Activated CD8-positive, alpha-beta T cell treated with anti-CD3 and anti-CD28 coated beads, Interleukin-2, amount 10 ng/mL, durations not matched to agents 7 days and 5 days (primary cell): ENCODE measurements at regions not wholly inside any gene's neighbourhood (a gene's known extent, or its start where the extent isn't known, plus 50 kb on each side); places are given as distances from the start of the nearest gene placed in this dataset.
"Not testable (repeated sequence)": the region's sequence is repeated elsewhere in the genome, so short reads cannot be mapped to it uniquely, and the experiment has no call there.

ENCODE experiments used
- ATAC-seq: fragments of 150-1000 bp; cut with Tn5 transposase; one replicate; pipeline ENCODE4 v1.10.0; 2021; ENCODE audit warnings: moderate library complexity
- CTCF ChIA-PET: fragments of 350-600 bp; sonication (Branson Sonifier 250); formaldehyde crosslinking; loops from one replicate; lab custom pipeline; 2021; ENCODE audit warnings: antibody characterized with exemption; lab: Charles Lee
- POLR2A ChIA-PET: fragments of 350-600 bp; sonication (Branson Sonifier 250); formaldehyde crosslinking; loops from one replicate; lab custom pipeline; 2021; ENCODE audit warnings: antibody characterized with exemption; lab: Charles Lee
- DNase-seq: peaks from one replicate; pipeline ENCODE4 v3.0.0-alpha.2; 2020
- H3K27ac Mint-ChIP-seq: one replicate; pipeline ENCODE4 v1.8.0; 2021; ENCODE audit warnings: mild to moderate bottlenecking, mixed read lengths
- H3K27me3 Mint-ChIP-seq: one replicate; pipeline ENCODE4 v1.8.0; 2021; ENCODE audit warnings: low read depth, mixed read lengths
- H3K36me3 Mint-ChIP-seq: one replicate; pipeline ENCODE4 v1.8.0; 2021; ENCODE audit warnings: low read depth, mixed read lengths
- H3K4me1 Mint-ChIP-seq: one replicate; pipeline ENCODE4 v1.8.0; 2021; ENCODE audit warnings: low read depth, mixed read lengths
- H3K4me3 Mint-ChIP-seq: one replicate; pipeline ENCODE4 v1.8.0; 2021; ENCODE audit warnings: mild to moderate bottlenecking, mixed read lengths
- H3K9me3 Mint-ChIP-seq: one replicate; pipeline ENCODE4 v1.8.0; 2022; ENCODE audit warnings: mixed read lengths; ENCODE audit not compliant: insufficient read depth

DNA sequence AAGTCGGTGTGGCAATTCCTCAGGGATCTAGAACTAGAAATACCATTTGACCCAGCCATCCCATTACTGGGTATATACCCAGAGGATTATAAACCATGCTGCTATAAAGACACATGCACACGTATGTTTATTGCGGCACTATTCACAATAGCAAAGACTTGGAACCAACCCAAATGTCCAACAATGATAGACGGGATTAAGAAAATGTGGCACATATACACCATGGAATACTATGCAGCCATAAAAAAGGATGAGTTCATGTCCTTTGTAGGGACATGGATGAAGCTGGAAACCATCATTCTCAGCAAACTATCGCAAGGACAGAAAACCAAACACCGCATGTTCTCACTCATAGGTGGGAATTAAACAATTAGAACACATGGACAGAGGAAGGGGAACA, 80.6 kb upstream of the ST3GAL5 start:
- CTCF ChIA-PET, H3K27me3 Mint-ChIP-seq, H3K36me3 Mint-ChIP-seq, H3K4me3 Mint-ChIP-seq, DNase-seq, H3K27ac Mint-ChIP-seq, ATAC-seq, H3K4me1 Mint-ChIP-seq, POLR2A ChIA-PET: not testable (repeated sequence)
- peaks cover 12% of the 10 kb centered on the region for H3K9me3 Mint-ChIP-seq

DNA sequence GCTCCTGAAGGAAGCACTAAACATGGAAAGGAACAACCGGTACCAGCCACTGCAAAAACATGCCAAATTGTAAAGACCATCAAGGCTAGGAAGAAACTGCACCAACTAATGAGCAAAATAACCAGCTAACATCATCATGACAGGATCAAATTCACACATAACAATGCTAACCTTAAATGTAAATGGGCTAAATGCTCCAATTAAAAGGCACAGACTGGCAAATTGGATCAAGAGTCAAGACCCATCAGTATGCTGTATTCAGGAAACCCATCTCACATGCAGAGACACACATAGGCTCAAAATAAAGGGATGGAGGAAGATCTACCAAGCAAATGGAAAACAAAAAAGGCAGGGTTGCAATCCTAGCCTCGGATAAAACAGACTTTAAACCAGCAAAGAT, 77.0 kb upstream of the ST3GAL5 start:
- DNase-seq, CTCF ChIA-PET, POLR2A ChIA-PET, ATAC-seq, H3K27me3 Mint-ChIP-seq, H3K9me3 Mint-ChIP-seq, H3K4me3 Mint-ChIP-seq, H3K27ac Mint-ChIP-seq: not testable (repeated sequence)
- peaks cover 12% of the 10 kb centered on the region for H3K4me1 Mint-ChIP-seq
- peaks cover 13% of the 10 kb centered on the region for H3K36me3 Mint-ChIP-seq

DNA sequence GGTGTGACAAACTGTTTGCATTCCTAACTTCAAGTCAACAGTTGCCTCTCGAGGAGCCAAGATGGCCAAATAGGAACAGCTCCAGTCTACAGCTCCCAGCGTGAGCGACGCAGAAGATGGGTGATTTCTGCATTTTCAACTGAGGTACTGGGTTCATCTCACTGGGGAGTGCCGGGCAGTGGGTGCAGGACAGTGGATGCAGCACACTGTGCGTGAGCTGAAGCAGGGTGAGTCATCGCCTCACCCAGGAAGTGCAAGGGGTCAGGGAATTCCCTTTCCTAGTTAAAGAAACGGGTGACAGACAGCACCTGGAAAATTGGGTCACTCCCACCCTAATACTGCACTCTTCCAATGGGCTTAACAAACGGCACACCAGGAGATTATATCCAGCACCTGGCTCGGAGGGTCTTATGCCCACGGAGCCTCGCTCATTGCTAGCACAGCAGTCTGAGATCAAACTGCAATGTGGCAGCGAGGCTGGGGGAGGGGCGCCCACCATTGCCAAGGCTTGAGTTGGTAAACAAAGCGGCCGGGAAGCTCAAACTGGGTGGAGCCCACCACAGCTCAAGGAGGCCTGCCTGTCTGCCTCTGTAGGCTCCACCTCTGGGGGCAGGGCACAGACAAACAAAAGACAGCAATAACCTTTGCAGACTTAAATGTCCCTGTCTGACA, 75.1 kb upstream of the ST3GAL5 start:
- H3K9me3 Mint-ChIP-seq, CTCF ChIA-PET, ATAC-seq, DNase-seq, H3K27me3 Mint-ChIP-seq, H3K27ac Mint-ChIP-seq, H3K4me3 Mint-ChIP-seq, POLR2A ChIA-PET: not testable (repeated sequence)
- Mint-ChIP-seq H3K36me3 (peaks cover 13% of the 10 kb centered on the region), H3K4me1 (peaks cover 12% of the 10 kb centered on the region)

DNA sequence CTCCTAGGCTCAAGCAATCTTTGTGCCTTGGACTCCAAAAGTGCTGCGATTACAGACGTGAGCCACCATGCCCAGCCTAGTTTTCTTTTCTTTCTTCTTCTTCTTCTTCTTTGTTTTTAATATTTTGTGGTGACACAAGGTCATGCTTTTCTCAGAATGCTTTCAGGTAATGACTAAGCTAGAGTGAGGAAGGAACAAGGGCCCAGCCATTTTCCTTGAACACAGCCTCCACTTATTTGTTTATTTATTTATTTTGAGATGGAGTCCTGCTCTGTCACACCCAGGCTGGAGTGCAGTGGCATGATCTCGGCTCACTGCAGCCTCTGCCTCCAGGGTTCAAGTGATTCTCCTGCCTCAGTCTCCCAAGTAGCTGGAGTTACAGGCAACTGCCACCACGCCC, 74.3 kb upstream of the ST3GAL5 start:
- Mint-ChIP-seq H3K4me3 (no peak overlapping the region), H3K36me3 (peaks cover 13% of the 10 kb centered on the region), H3K27ac (no peak overlapping the region), H3K4me1 (peaks cover 12% of the 10 kb centered on the region), H3K9me3 (peaks cover 6% of the 10 kb centered on the region), H3K27me3 (peaks cover 7% of the 10 kb centered on the region)
- DNase-seq (no peak), ATAC-seq (no peak)
- ChIA-PET CTCF (interaction anchor here (1.6 kb wide), 1 partner anchor 116 kb away, joined by 3 read pairs; no protein-coding TSS in a partner anchor), POLR2A (no interaction called here)

DNA sequence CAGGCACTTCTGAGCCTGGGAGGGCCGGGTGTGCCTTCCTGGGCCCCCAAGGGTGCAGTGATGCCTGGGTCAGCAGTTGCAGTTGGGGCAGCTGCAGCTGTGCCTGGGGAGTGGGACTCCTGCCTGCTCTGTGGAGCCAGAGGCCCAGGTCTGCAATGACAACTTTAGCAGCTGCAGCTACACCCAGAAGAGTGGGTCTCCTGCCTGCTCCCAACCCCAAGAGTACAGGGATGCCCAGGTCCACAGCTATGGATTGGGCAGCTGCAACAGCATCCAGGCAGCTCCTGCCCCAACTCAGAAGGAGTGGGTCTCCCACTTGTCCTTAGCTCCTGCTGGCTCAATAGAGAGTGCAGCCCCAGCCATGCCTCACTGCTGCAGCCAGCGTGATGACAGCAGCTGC, 73.0 kb upstream of the ST3GAL5 start:
- peaks cover 7% of the 10 kb centered on the region for H3K27me3 Mint-ChIP-seq
- H3K36me3 Mint-ChIP-seq: peaks cover 11% of the 10 kb centered on the region
- CTCF ChIA-PET: interaction anchor here (0.8 to 1.6 kb wide), 4 partner anchors 33 to 135 kb away, joined by 3 read pairs; partner anchors contain the start of gene ST3GAL5
- no peak for DNase-seq
- no peak overlapping the region for H3K27ac Mint-ChIP-seq
- ATAC-seq: no peak
- H3K4me1 Mint-ChIP-seq: peaks cover 12% of the 10 kb centered on the region
- H3K4me3 Mint-ChIP-seq: no peak overlapping the region
- POLR2A ChIA-PET: interaction anchor here (0.7 kb wide), 1 partner anchor 98 kb away, joined by 4 read pairs; no protein-coding TSS in a partner anchor
- H3K9me3 Mint-ChIP-seq: peaks cover 6% of the 10 kb centered on the region

DNA sequence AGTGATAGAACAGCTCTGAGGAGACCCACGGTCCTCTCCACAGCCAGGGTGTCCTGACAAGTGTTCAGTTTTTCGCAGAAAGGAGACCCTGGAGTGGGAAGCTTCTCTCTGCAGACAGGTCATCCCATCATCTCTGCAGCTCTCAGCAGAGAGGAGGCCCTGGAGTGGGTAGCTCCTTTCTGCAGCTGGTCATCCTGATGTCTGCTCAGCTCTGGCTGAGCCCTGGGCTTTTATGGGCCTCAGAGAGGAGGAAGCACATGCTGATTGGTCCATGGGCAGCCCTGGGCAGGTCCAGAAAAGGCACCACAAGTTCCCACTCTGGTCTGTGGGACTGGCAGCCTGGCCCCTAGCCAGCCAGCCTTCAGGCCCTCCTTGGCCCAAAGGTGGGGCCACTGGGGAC, 72.3 kb upstream of the ST3GAL5 start:
- ChIA-PET POLR2A (interaction anchor here (0.7 kb wide), 1 partner anchor 97 kb away, joined by 4 read pairs; no protein-coding TSS in a partner anchor), CTCF (interaction anchor here (0.8 to 1.4 kb wide), 3 partner anchors 33 to 133 kb away, joined by 3 read pairs; partner anchors contain the start of gene ST3GAL5)
- H3K4me3 Mint-ChIP-seq: no peak overlapping the region
- no peak overlapping the region for H3K27ac Mint-ChIP-seq
- ATAC-seq: no peak
- H3K36me3 Mint-ChIP-seq: peaks cover 11% of the 10 kb centered on the region
- H3K27me3 Mint-ChIP-seq: peaks cover 5% of the 10 kb centered on the region
- no peak for DNase-seq
- H3K9me3 Mint-ChIP-seq: peaks cover 6% of the 10 kb centered on the region
- peaks cover 12% of the 10 kb centered on the region for H3K4me1 Mint-ChIP-seq

DNA sequence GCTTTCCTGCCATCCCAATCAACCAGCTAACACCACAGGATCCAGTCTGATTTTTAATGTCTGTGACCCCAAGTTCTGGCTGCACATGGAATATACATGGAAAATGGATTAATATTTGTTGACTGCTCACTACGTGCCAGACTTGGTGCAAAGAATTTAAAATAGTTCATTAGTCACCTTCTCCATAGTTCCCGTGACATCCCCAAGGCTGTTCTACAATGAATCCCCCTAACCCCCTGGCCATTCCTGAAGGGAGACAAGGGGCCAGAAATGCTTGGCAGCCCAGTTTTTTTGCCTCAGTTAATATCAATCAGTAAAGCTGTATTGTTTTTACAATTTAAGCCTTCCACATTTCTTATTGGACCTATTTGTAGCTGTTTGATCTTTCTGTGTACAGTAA, 71.0 kb upstream of the ST3GAL5 start:
- Mint-ChIP-seq H3K9me3 (peaks cover 6% of the 10 kb centered on the region), H3K27me3 (peaks cover 2% of the 10 kb centered on the region), H3K4me3 (no peak overlapping the region), H3K36me3 (peaks cover 7% of the 10 kb centered on the region), H3K4me1 (peaks cover 12% of the 10 kb centered on the region), H3K27ac (no peak overlapping the region)
- POLR2A ChIA-PET: no interaction called here
- DNase-seq (no peak), ATAC-seq (no peak)
- CTCF ChIA-PET: no interaction called here

DNA sequence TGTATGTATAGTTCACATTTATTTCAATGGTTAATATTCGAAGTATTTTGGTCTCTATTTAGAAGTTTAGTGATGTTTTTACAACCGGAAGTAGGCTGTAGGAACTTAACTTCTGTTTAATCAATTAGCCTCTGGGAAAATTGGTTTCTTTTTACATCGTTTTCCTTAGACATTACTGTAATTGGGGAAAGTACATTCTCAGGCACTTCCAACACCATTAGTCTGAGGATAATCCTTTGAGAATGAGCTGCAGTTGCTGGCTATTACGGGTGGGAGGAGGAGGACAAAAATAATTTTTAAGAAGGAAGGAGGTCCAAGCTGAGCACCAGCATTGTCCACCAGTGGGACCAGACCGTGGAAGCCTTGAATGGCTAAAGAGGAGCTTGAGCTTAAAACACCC, 70.4 kb upstream of the ST3GAL5 start:
- Mint-ChIP-seq H3K9me3 (peaks cover 6% of the 10 kb centered on the region), H3K4me3 (no peak overlapping the region), H3K4me1 (peaks cover 12% of the 10 kb centered on the region), H3K27me3 (peaks cover 2% of the 10 kb centered on the region), H3K36me3 (peaks cover 6% of the 10 kb centered on the region), H3K27ac (no peak overlapping the region)
- POLR2A ChIA-PET: no interaction called here
- no peak for DNase-seq
- CTCF ChIA-PET: no interaction called here
- no peak for ATAC-seq

DNA sequence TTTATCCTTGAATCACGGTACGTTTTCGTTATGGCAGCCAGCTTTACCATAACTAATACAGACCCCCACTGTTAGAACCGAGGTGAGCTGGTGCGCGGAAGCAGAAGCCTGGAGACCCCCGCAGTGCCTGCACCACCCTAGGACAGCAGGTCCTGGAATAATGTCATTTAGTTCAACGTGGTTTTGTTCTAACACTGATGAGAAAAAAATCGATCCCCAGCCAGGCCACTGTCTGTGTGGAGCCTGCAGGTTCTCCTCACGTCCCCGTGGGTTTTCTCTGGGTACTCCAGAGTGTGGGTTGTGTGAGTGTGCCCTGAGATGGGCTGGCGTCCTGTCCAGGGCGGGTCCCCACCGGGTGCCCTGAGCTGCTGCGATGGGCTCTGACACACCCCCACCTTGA, 69.9 kb upstream of the ST3GAL5 start:
- ChIA-PET CTCF (no interaction called here), POLR2A (no interaction called here)
- DNase-seq: no peak
- Mint-ChIP-seq H3K4me3 (no peak overlapping the region), H3K36me3 (peaks cover 6% of the 10 kb centered on the region), H3K4me1 (peaks cover 11% of the 10 kb centered on the region), H3K27me3 (peaks cover 2% of the 10 kb centered on the region), H3K27ac (no peak overlapping the region), H3K9me3 (peaks cover 6% of the 10 kb centered on the region)
- ATAC-seq: no peak

DNA sequence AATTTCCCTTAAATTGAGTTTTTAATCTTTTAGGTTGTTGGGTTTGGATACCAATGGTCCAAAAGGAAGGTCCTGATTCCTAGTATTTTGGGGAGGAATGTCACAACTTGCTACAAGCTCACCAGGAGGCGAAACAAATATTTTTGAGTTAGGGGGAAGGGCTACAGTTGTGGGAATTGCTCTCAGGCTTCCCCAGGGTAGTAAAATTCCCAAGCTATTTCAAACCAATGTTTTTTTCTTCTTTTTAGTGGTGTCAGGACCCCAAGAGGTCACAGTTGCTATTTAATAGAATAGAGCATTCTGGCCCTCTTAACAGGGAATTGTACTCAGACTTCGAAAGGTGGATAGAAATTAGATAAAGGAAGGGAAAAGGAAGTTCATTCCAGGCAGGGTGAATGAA, 68.5 kb upstream of the ST3GAL5 start:
- no peak overlapping the region for H3K4me3 Mint-ChIP-seq
- ATAC-seq (no peak), DNase-seq (no peak)
- H3K27me3 Mint-ChIP-seq: peaks cover 2% of the 10 kb centered on the region
- no peaks in the 10 kb centered on the region for H3K4me1 Mint-ChIP-seq
- H3K9me3 Mint-ChIP-seq: peaks cover 4% of the 10 kb centered on the region
- H3K36me3 Mint-ChIP-seq: peaks cover 1% of the 10 kb centered on the region
- ChIA-PET POLR2A (no interaction called here), CTCF (no interaction called here)
- H3K27ac Mint-ChIP-seq: no peak overlapping the region

DNA sequence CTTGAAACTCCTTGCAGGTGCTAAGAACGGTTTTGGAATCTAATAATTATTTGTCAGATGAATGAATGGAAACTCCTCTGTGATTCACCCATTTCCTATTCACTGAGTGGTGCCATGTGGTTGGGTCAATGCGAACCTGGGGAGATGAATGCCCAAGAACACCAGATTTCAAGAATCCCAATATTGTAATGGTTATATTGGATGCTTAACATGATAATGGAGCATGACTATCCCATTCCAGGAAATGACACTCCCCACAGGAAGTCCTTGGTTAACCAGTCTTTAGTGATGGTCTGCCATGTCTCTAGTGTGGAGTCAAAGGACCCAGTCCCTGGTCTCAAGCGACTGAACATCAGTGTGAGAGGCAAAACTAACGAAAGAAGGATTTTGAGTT, 67.9 kb upstream of the ST3GAL5 start:
- ATAC-seq (no peak), DNase-seq (no peak)
- POLR2A ChIA-PET: no interaction called here
- no peaks in the 10 kb centered on the region for H3K9me3 Mint-ChIP-seq
- CTCF ChIA-PET: no interaction called here
- H3K27ac Mint-ChIP-seq: no peak overlapping the region
- no peaks in the 10 kb centered on the region for H3K4me1 Mint-ChIP-seq
- peaks cover 2% of the 10 kb centered on the region for H3K27me3 Mint-ChIP-seq
- no peaks in the 10 kb centered on the region for H3K36me3 Mint-ChIP-seq
- H3K4me3 Mint-ChIP-seq: no peak overlapping the region

DNA sequence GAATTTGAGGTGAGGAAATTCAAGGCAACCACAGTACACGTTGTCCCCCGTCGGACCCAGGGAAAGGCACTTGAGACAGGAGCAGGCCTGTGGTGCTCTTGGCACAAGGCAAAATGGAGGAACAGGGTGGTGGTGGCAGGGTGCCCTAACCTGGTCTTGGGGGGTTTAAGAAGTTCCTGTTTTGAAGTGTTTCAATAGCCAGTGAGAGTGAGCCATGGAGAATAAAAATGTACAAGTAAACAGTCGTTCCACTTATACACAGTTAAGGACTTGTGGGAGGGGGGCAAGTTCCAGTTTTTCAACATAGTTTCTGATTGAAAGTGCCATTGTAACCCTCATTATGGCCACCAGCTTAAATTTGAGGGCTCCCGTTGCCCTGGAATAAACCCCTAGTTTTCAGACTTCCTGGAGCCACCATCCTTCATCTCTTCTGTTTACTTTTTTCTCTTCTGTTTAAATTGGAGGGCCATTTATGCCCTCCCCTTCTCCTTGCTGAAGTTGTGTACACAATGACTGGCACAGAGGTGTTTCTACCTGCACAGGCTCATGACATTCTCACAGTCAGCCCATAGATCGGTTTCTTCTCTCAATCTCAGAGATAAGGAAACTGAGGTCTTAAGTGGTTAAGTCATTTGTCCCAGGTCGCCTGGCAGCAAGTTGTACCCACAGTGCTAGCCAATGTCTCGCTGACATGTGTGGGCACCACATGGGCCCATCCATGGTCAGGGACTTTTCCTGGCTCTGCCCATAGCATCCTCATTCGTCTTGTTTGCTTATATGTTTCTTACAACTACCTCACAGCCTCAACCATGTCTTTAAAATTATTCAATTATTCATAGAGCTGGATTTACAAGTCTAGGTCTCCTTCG, 66.0 kb upstream of the ST3GAL5 start:
- H3K36me3 Mint-ChIP-seq: no peaks in the 10 kb centered on the region
- no peaks in the 10 kb centered on the region for H3K9me3 Mint-ChIP-seq
- ChIA-PET POLR2A (no interaction called here), CTCF (no interaction called here)
- H3K27me3 Mint-ChIP-seq: peaks cover 2% of the 10 kb centered on the region
- no peak overlapping the region for H3K4me3 Mint-ChIP-seq
- no peak for ATAC-seq
- no peaks in the 10 kb centered on the region for H3K4me1 Mint-ChIP-seq
- DNase-seq: no peak
- no peak overlapping the region for H3K27ac Mint-ChIP-seq
